Naive thymus-derived CD4-positive, alpha-beta T cell (primary cell): ENCODE measurements at regions not wholly inside any gene's neighbourhood (a gene's known extent, or its start where the extent isn't known, plus 50 kb on each side); places are given as distances from the start of the nearest gene placed in this dataset.

Experiments used
- ATAC-seq: fragments of 150-1000 bp; cut with Tn5 transposase; 2 replicates; pipeline ENCODE4 v1.10.0; 2021; ENCODE audit warnings: mild to moderate bottlenecking, moderate library complexity
- CTCF ChIA-PET: fragments of 350-600 bp; sonication (Branson Sonifier 250); formaldehyde crosslinking; loops from one replicate; lab custom pipeline; 2021; ENCODE audit warnings: antibody characterized with exemption; lab: Charles Lee
- POLR2A ChIA-PET: fragments of 350-600 bp; sonication (Branson Sonifier 250); formaldehyde crosslinking; loops from one replicate; lab custom pipeline; 2021; ENCODE audit warnings: antibody characterized with exemption, inconsistent platforms; lab: Charles Lee
- DNase-seq, 9 donors: peaks; one replicate each; pipeline versions ENCODE4 v3.0.0 to v3.0.0-alpha.2; 2020 to 2022; ENCODE audit warnings: mixed read lengths in 1 of 9
- H3K27ac ChIP-seq: one replicate; pipeline ENCODE4 v1.7.0; 2013; ENCODE audit warnings: mild to moderate bottlenecking, low read depth, low read length, moderate library complexity
- H3K27me3 ChIP-seq, 2 donors: one replicate each; pipeline ENCODE4 v1.7.0; 2013; ENCODE audit warnings: low read length in 2 of 2, mild to moderate bottlenecking in 2 of 2, moderate library complexity in 2 of 2; ENCODE audit not compliant: control insufficient read depth in 2 of 2, insufficient read depth in 2 of 2
- H3K36me3 ChIP-seq, 3 experiments: 1 replicate in 2 of 3; 2 replicates in 1 of 3; pipeline ENCODE4 v1.7.0; 2013; ENCODE audit warnings: low read length in 3 of 3, mild to moderate bottlenecking in 3 of 3, moderate library complexity in 1 of 3; ENCODE audit not compliant: insufficient read depth in 3 of 3, control insufficient read depth in 2 of 3
- H3K4me1 ChIP-seq, 2 donors: one replicate each; pipeline ENCODE4 v1.7.0; 2013; ENCODE audit warnings: low read length in 2 of 2, mild to moderate bottlenecking in 2 of 2, moderate library complexity in 1 of 2; ENCODE audit not compliant: control insufficient read depth in 2 of 2, insufficient read depth in 2 of 2
- H3K4me3 ChIP-seq: 2 replicates; pipeline ENCODE4 v1.7.0; 2013; ENCODE audit warnings: mild to moderate bottlenecking, low read length
- H3K9me3 ChIP-seq, 3 experiments: 1 replicate in 2 of 3; 2 replicates in 1 of 3; pipeline ENCODE4 v1.7.0; 2013; ENCODE audit warnings: low read length in 3 of 3; ENCODE audit not compliant: control insufficient read depth in 2 of 3
- H3K27ac Mint-ChIP-seq, 9 donors: one replicate each; pipeline ENCODE4 v1.8.0; 2020 to 2022; ENCODE audit warnings: mixed read lengths in 9 of 9, mild to moderate bottlenecking in 8 of 9, moderate library complexity in 5 of 9, inconsistent platforms in 2 of 9
- H3K27me3 Mint-ChIP-seq, 5 donors: one replicate each; pipeline ENCODE4 v1.8.0; 2021 to 2022; ENCODE audit warnings: mixed read lengths in 5 of 5, mild to moderate bottlenecking in 1 of 5
- H3K36me3 Mint-ChIP-seq, 5 donors: one replicate each; pipeline ENCODE4 v1.8.0; 2020 to 2022; ENCODE audit warnings: mixed read lengths in 5 of 5, mild to moderate bottlenecking in 3 of 5, inconsistent platforms in 1 of 5
- H3K4me1 Mint-ChIP-seq, 7 donors: one replicate each; pipeline ENCODE4 v1.8.0; 2020 to 2022; ENCODE audit warnings: mixed read lengths in 7 of 7, mild to moderate bottlenecking in 3 of 7, inconsistent platforms in 1 of 7
- H3K4me3 Mint-ChIP-seq, 10 donors: one replicate each; pipeline ENCODE4 v1.8.0; 2020 to 2022; ENCODE audit warnings: mild to moderate bottlenecking in 10 of 10, mixed read lengths in 10 of 10, moderate library complexity in 6 of 10, inconsistent platforms in 2 of 10
- H3K9me3 Mint-ChIP-seq, 11 donors: one replicate each; pipeline ENCODE4 v1.8.0; 2020 to 2022; ENCODE audit warnings: mixed read lengths in 11 of 11, mild to moderate bottlenecking in 4 of 11, inconsistent platforms in 1 of 11, moderate library complexity in 1 of 11
- intact Hi-C, 2 donors: fragments of 100-400 bp; cut with micrococcal nuclease; formaldehyde crosslinking; loops; one replicate each; pipeline ENCODE4 v1.15.1; 2023

- Mint-ChIP-seq H3K27ac (peak overlapping the region in 8 of 9 donors; percentile 20 to 90 (median 74)), H3K4me3 (peak overlapping the region in 8 of 10 donors; percentile 6 to 66 (median 36)), H3K9me3 (peaks cover 0 to 25% (median 0%) of the 10 kb centered on the region in 11 donors), H3K36me3 (peaks cover 0 to 3% (median under 1%) of the 10 kb centered on the region in 5 donors), H3K27me3 (peaks cover 0 to 7% (median 0%) of the 10 kb centered on the region in 5 donors), H3K4me1 (peaks cover 6 to 31% (median 29%) of the 10 kb centered on the region in 7 donors)
- ATAC-seq, result no peak
- no peak for DNase-seq
- H3K27me3 ChIP-seq, result no peaks in the 10 kb centered on the region
- no peak overlapping the region for H3K27ac ChIP-seq
- peaks cover 0 to 5% (median 0%) of the 10 kb centered on the region in 3 experiments for H3K9me3 ChIP-seq
- CTCF ChIA-PET, result interaction anchor here (0.5 to 5.5 kb wide), 12 partner anchors 10 to 445 kb away, joined by 3 to 44 read pairs (median 4); partner anchors contain the start of gene C1GALT1
- intact Hi-C loops, result loop anchor here (1.0 to 10.0 kb wide), 6 partner anchors 156 to 1192 kb away; no protein-coding TSS in a partner anchor
- peaks cover 0 to 17% of the 10 kb centered on the region in 2 donors for H3K4me1 ChIP-seq
- no peak overlapping the region for H3K4me3 ChIP-seq
- POLR2A ChIA-PET, result interaction anchor here (0.8 to 7.3 kb wide), 12 partner anchors 9 to 84 kb away, joined by 3 to 114 read pairs (median 5); partner anchors contain the start of gene C1GALT1
- H3K36me3 ChIP-seq, result no peaks in the 10 kb centered on the region
Measured at GRCh38 chr7:7104971-7105370, 77.4 kb upstream of the C1GALT1 start.

- ChIA-PET POLR2A (interaction anchor here (0.6 to 7.3 kb wide), 16 partner anchors 8 to 1023 kb away, joined by 3 to 114 read pairs (median 4); partner anchors contain the start of gene C1GALT1), CTCF (interaction anchor here (0.7 to 5.5 kb wide), 13 partner anchors 9 to 442 kb away, joined by 3 to 44 read pairs (median 5); partner anchors contain the start of gene C1GALT1)
- no peak overlapping the region for H3K4me3 ChIP-seq
- H3K9me3 ChIP-seq, result peaks cover 0 to 5% (median 0%) of the 10 kb centered on the region in 3 experiments
- ATAC-seq, result no peak
- intact Hi-C loops, result loop anchor here (1.0 to 10.0 kb wide), 4 partner anchors 155 to 1111 kb away; no protein-coding TSS in a partner anchor
- peaks cover 0 to 5% (median 0%) of the 10 kb centered on the region in 5 donors for H3K27me3 Mint-ChIP-seq
- no peaks in the 10 kb centered on the region for H3K27me3 ChIP-seq
- no peak for DNase-seq
- peaks cover 0 to 6% (median 3%) of the 10 kb centered on the region in 5 donors for H3K36me3 Mint-ChIP-seq
- no peaks in the 10 kb centered on the region for H3K36me3 ChIP-seq
- H3K4me3 Mint-ChIP-seq, result peak overlapping the region in 8 of 10 donors; percentile 6 to 68 (median 33)
- H3K4me1 Mint-ChIP-seq, result peaks cover 6 to 31% (median 29%) of the 10 kb centered on the region in 7 donors
- peaks cover 0 to 17% of the 10 kb centered on the region in 2 donors for H3K4me1 ChIP-seq
- peak overlapping the region in 7 of 9 donors; percentile 20 to 90 (median 74) for H3K27ac Mint-ChIP-seq
- H3K9me3 Mint-ChIP-seq, result peaks cover 0 to 30% (median 0%) of the 10 kb centered on the region in 11 donors
- H3K27ac ChIP-seq, result peak overlapping the region; percentile 28
Measured at GRCh38 chr7:7105800-7106582, 76.4 kb upstream of the C1GALT1 start.

- ATAC-seq, result no peak
Measured at GRCh38 chr7:7108931-7109330, 73.4 kb upstream of the C1GALT1 start.

GRCh38 chr7:7109934-7110333 is 72.4 kb upstream of the C1GALT1 start:
- Mint-ChIP-seq H3K36me3 (peaks cover 0 to 6% (median 3%) of the 10 kb centered on the region in 5 donors), H3K4me1 (peaks cover 4 to 20% (median 18%) of the 10 kb centered on the region in 7 donors), H3K4me3 (no peak overlapping the region), H3K9me3 (peaks cover 0 to 30% (median 0%) of the 10 kb centered on the region in 11 donors), H3K27me3 (no peaks in the 10 kb centered on the region), H3K27ac (no peak overlapping the region)
- DNase-seq (no peak), ATAC-seq (no peak)
- intact Hi-C loops, result loop anchor here (10.0 kb wide), 2 partner anchors 315 to 575 kb away; no protein-coding TSS in a partner anchor
- ChIA-PET CTCF (interaction anchor here (2.1 kb wide), 1 partner anchor 71 kb away, joined by 7 read pairs; no protein-coding TSS in a partner anchor), POLR2A (interaction anchor here (1.5 kb wide), 1 partner anchor 72 kb away, joined by 4 read pairs; no protein-coding TSS in a partner anchor)
- H3K4me3 ChIP-seq, result no peak overlapping the region
- no peaks in the 10 kb centered on the region for H3K36me3 ChIP-seq
- peaks cover 0 to 10% of the 10 kb centered on the region in 2 donors for H3K4me1 ChIP-seq
- H3K9me3 ChIP-seq, result peaks cover 0 to 5% (median 0%) of the 10 kb centered on the region in 3 experiments
- no peaks in the 10 kb centered on the region for H3K27me3 ChIP-seq
- H3K27ac ChIP-seq, result no peak overlapping the region

More at GRCh38 chr7:7108931-7109330, 73.4 kb upstream of the C1GALT1 start:
- Histone ChIP-seq H3K27ac (no peak overlapping the region), H3K4me3 (no peak overlapping the region), H3K36me3 (no peaks in the 10 kb centered on the region), H3K27me3 (no peaks in the 10 kb centered on the region), H3K4me1 (peaks cover 0 to 15% of the 10 kb centered on the region in 2 donors), H3K9me3 (peaks cover 0 to 5% (median 0%) of the 10 kb centered on the region in 3 experiments)
- H3K27ac Mint-ChIP-seq, result no peak overlapping the region
- ChIA-PET POLR2A (no interaction called here), CTCF (no interaction called here)
- H3K27me3 Mint-ChIP-seq, result no peaks in the 10 kb centered on the region
- DNase-seq, result no peak
- H3K4me1 Mint-ChIP-seq, result peaks cover 2 to 25% (median 24%) of the 10 kb centered on the region in 7 donors
- peaks cover 0 to 30% (median 0%) of the 10 kb centered on the region in 11 donors for H3K9me3 Mint-ChIP-seq
- H3K36me3 Mint-ChIP-seq, result peaks cover 0 to 6% (median 3%) of the 10 kb centered on the region in 5 donors
- intact Hi-C loops, result loop anchor here (10.0 kb wide), 2 partner anchors 316 to 576 kb away; no protein-coding TSS in a partner anchor
- no peak overlapping the region for H3K4me3 Mint-ChIP-seq

GRCh38 chr7:7110706-7111105 is 71.6 kb upstream of the C1GALT1 start:
- intact Hi-C loops, result no loop called here
- Mint-ChIP-seq H3K36me3 (peaks cover 0 to 6% (median 3%) of the 10 kb centered on the region in 5 donors), H3K27ac (no peak overlapping the region), H3K9me3 (peaks cover 0 to 30% (median 0%) of the 10 kb centered on the region in 11 donors), H3K4me1 (peaks cover 2 to 12% (median 10%) of the 10 kb centered on the region in 7 donors), H3K4me3 (no peak overlapping the region), H3K27me3 (peaks cover 0 to under 1% (median 0%) of the 10 kb centered on the region in 5 donors)
- ChIA-PET POLR2A (interaction anchor here (0.8 to 1.5 kb wide), 4 partner anchors 46 to 71 kb away, joined by 3 to 4 read pairs (median 4); no protein-coding TSS in a partner anchor), CTCF (interaction anchor here (1.0 to 2.1 kb wide), 2 partner anchors 71 to 154 kb away, joined by 4 to 7 read pairs; no protein-coding TSS in a partner anchor)
- Histone ChIP-seq H3K36me3 (no peaks in the 10 kb centered on the region), H3K4me3 (no peak overlapping the region), H3K9me3 (peaks cover 0 to 5% (median 0%) of the 10 kb centered on the region in 3 experiments), H3K4me1 (peaks cover 0 to 3% of the 10 kb centered on the region in 2 donors), H3K27me3 (no peaks in the 10 kb centered on the region), H3K27ac (no peak overlapping the region)
- DNase-seq (no peak), ATAC-seq (no peak)

GRCh38 chr7:7112868-7113267 is 69.5 kb upstream of the C1GALT1 start:
- Histone ChIP-seq H3K4me1 (no peaks in the 10 kb centered on the region), H3K4me3 (no peak overlapping the region), H3K9me3 (peaks cover 0 to 5% (median 0%) of the 10 kb centered on the region in 3 experiments), H3K36me3 (no peaks in the 10 kb centered on the region), H3K27me3 (no peaks in the 10 kb centered on the region), H3K27ac (no peak overlapping the region)
- ChIA-PET POLR2A (interaction anchor here (0.6 to 1.4 kb wide), 4 partner anchors 14 to 69 kb away, joined by 3 to 4 read pairs (median 3); partner anchors contain the start of gene C1GALT1), CTCF (interaction anchor here (0.9 to 1.3 kb wide), 2 partner anchors 9 to 20 kb away, joined by 3 to 4 read pairs; no protein-coding TSS in a partner anchor)
- Mint-ChIP-seq H3K4me3 (no peak overlapping the region), H3K9me3 (peaks cover 0 to 27% (median 0%) of the 10 kb centered on the region in 11 donors), H3K4me1 (peaks cover 0 to 7% (median 4%) of the 10 kb centered on the region in 7 donors), H3K27me3 (peaks cover 0 to 4% (median 0%) of the 10 kb centered on the region in 5 donors), H3K27ac (no peak overlapping the region), H3K36me3 (peaks cover 0 to 6% (median under 1%) of the 10 kb centered on the region in 5 donors)
- intact Hi-C loops, result no loop called here
- no peak for ATAC-seq
- no peak for DNase-seq
